GM13977 (cell line): ENCODE measurements at regions not wholly inside any gene's neighbourhood (a gene's known extent, or its start where the extent isn't known, plus 50 kb on each side); places are given as distances from the start of the nearest gene placed in this dataset.

ENCODE experiments used
- DNase-seq: peaks from one replicate; pipeline ENCODE4 v3.0.0; 2012; ENCODE audit warnings: low spot score
- CTCF ChIP-seq: IDR thresholded peaks from 2 replicates; pipeline ENCODE4 v1.5.1; 2012; ENCODE audit warnings: mild to moderate bottlenecking, control low read depth; ENCODE audit not compliant: insufficient read depth; ENCODE audit errors: extremely low read depth, missing control alignments
- in situ Hi-C: fragments of 300-500 bp; cut with MboI; formaldehyde crosslinking; loops from one replicate; pipeline ENCODE4 v1.12.0; 2022; ENCODE audit warnings: low sequenced_read_pairs, low pct_unique_long_range_greater_than_20kb, mixed read lengths, inconsistent platforms; ENCODE audit not compliant: unreplicated experiment

GRCh38 chr12:131372706-131373195 is 338.1 kb upstream of the SFSWAP start:
- in situ Hi-C loops, result no loop called here
- no peak for DNase-seq
- no peak for TF ChIP-seq CTCF

- TF ChIP-seq CTCF, result no peak
- no peak for DNase-seq
- in situ Hi-C loops, result no loop called here
These were observed 335.5 kb upstream of the SFSWAP start for GRCh38 chr12:131375261-131375971.

- TF ChIP-seq CTCF, result no peak
- DNase-seq, result no peak
- in situ Hi-C loops, result no loop called here
These were observed 334.9 kb upstream of the SFSWAP start for GRCh38 chr12:131375972-131376345.

- TF ChIP-seq CTCF, result no peak
- in situ Hi-C loops, result no loop called here
- DNase-seq, result no peak
These were observed 332.6 kb upstream of the SFSWAP start for GRCh38 chr12:131378176-131378842.

GRCh38 chr12:131378861-131379665 is 331.8 kb upstream of the SFSWAP start:
- TF ChIP-seq CTCF, result no peak
- in situ Hi-C loops, result no loop called here
- no peak for DNase-seq

GRCh38 chr12:131379738-131380137 is 331.2 kb upstream of the SFSWAP start:
- DNase-seq, result no peak
- TF ChIP-seq CTCF, result no peak
- in situ Hi-C loops, result no loop called here
